NB4 (cell line): ENCODE measurements at regions not wholly inside any gene's neighbourhood (a gene's known extent, or its start where the extent isn't known, plus 50 kb on each side); places are given as distances from the start of the nearest gene placed in this dataset.

Experiments
- MAX ChIP-seq: IDR thresholded peaks from 2 replicates; pipeline ENCODE4 v1.6.1; 2011; ENCODE audit warnings: low read depth, low read length
- MYC ChIP-seq: IDR thresholded peaks from 2 replicates; pipeline ENCODE4 v1.6.1; 2011; ENCODE audit warnings: low read depth, low read length
- POLR2A ChIP-seq: IDR thresholded peaks from 2 replicates; pipeline ENCODE4 v1.6.1; 2011; ENCODE audit warnings: mild to moderate bottlenecking; ENCODE audit not compliant: insufficient read length; ENCODE audit errors: extremely low read depth
- TF ChIP-seq, protein P1 (sequence below): IDR thresholded peaks from one replicate; pipeline ENCODE4 v1.5.1; 2012; ENCODE audit warnings: low read depth, low read length

- TF ChIP-seq, protein P1, sequence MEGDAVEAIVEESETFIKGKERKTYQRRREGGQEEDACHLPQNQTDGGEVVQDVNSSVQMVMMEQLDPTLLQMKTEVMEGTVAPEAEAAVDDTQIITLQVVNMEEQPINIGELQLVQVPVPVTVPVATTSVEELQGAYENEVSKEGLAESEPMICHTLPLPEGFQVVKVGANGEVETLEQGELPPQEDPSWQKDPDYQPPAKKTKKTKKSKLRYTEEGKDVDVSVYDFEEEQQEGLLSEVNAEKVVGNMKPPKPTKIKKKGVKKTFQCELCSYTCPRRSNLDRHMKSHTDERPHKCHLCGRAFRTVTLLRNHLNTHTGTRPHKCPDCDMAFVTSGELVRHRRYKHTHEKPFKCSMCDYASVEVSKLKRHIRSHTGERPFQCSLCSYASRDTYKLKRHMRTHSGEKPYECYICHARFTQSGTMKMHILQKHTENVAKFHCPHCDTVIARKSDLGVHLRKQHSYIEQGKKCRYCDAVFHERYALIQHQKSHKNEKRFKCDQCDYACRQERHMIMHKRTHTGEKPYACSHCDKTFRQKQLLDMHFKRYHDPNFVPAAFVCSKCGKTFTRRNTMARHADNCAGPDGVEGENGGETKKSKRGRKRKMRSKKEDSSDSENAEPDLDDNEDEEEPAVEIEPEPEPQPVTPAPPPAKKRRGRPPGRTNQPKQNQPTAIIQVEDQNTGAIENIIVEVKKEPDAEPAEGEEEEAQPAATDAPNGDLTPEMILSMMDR, result no peak
- TF ChIP-seq POLR2A (no peak), MAX (no peak), MYC (no peak)
Measured at GRCh38 chr2:15756882-15757819, 165.5 kb downstream of the DDX1 start.
